Fibroblast of skin of scalp (primary cell): ENCODE measurements at regions not wholly inside any gene's neighbourhood (a gene's known extent, or its start where the extent isn't known, plus 50 kb on each side); places are given as distances from the start of the nearest gene placed in this dataset.
"Not testable (repeated sequence)": the region's sequence is repeated elsewhere in the genome, so short reads cannot be mapped to it uniquely, and the experiment has no call there.

ENCODE experiments used
- DNase-seq: peaks from one replicate; pipeline ENCODE4 v3.0.0-alpha.2; 2013

GRCh38 chr11:19430754-19431398 is 190.1 kb upstream of the E2F8 start:
- no peak for DNase-seq

GRCh38 chr11:19430346-19430745 is 189.6 kb upstream of the E2F8 start:
- DNase-seq: no peak

- no peak for DNase-seq
Observed at GRCh38 chr11:19429108-19429760, 188.5 kb upstream of the E2F8 start.

GRCh38 chr11:19428206-19429002 is 187.7 kb upstream of the E2F8 start:
- no peak for DNase-seq

- DNase-seq: peak; percentile 78
Observed at GRCh38 chr11:19426756-19427403, 186.1 kb upstream of the E2F8 start.

- DNase-seq: no peak
Observed at GRCh38 chr11:19426011-19426755, 185.4 kb upstream of the E2F8 start.

- no peak for DNase-seq
Observed at GRCh38 chr11:19422276-19422675, 181.5 kb upstream of the E2F8 start.

GRCh38 chr11:19420868-19421533 is 180.3 kb upstream of the E2F8 start:
- no peak for DNase-seq

GRCh38 chr11:19419808-19420207 is 179.1 kb upstream of the E2F8 start:
- DNase-seq: no peak

GRCh38 chr11:19419021-19419750 is 178.4 kb upstream of the E2F8 start:
- DNase-seq: peak; percentile 80

- no peak for DNase-seq
Observed at GRCh38 chr11:19418221-19418620, 177.5 kb upstream of the E2F8 start.

GRCh38 chr11:19412070-19412469 is 171.3 kb upstream of the E2F8 start:
- not testable (repeated sequence) for DNase-seq

GRCh38 chr11:19410032-19410431 is 169.3 kb upstream of the E2F8 start:
- DNase-seq: no peak

GRCh38 chr11:19409307-19409706 is 168.6 kb upstream of the E2F8 start:
- no peak for DNase-seq

- DNase-seq: no peak
Observed at GRCh38 chr11:19407677-19408270, 167.0 kb upstream of the E2F8 start.

GRCh38 chr11:19405966-19406365 is 165.2 kb upstream of the E2F8 start:
- DNase-seq: no peak

GRCh38 chr11:19404787-19405186 is 164.0 kb upstream of the E2F8 start:
- DNase-seq: no peak

GRCh38 chr11:19403196-19403895 is 162.6 kb upstream of the E2F8 start:
- DNase-seq: no peak

GRCh38 chr11:19400296-19400695 is 159.6 kb upstream of the E2F8 start:
- DNase-seq: no peak
